ENCODE measurements at regions not wholly inside any gene's neighbourhood (a gene's known extent, or its start where the extent isn't known, plus 50 kb on each side); places are given as distances from the start of the nearest gene placed in this dataset.

DNA sequence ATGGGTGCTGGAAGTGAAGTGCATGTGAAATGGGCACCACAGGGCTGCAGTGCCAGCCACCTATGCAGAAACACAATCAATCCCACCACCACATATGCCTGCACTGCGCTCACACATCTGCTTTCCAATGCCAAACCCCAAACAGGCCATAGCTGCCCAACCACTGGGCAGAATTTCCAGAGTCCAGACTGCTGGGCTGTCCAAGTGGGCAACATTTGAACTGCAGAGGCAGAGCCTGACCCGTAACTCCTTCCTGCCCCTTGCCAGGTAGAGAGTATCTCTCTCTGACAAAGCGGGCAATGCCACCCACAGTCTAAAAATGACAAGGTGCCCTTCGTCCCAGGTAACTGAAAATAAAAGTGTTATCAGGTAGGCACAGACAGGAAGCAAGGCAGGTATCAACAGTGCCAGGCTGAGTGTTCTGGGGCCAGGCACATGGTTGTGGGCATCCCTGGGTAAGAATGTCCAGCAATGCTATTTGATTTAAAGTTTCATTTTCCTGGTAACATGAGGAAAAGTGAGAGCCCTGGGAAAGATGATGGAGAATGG lies 79.5 kb downstream of the FOXA2 start:
- H3K9ac ChIP-seq (ENCODE audit: insufficient read length, low read depth) = no peak overlapping the region
- no peak for DNase-seq (ENCODE audit: low read depth, low spot score)
- TF ChIP-seq SUZ12 (IDR thresholded peaks at IDR 0.05; ENCODE audit: extremely low read depth, insufficient read depth, insufficient read length) (no peak), YY1 (IDR thresholded peaks at IDR 0.05; ENCODE audit: insufficient read depth, insufficient read length) (no peak), ZNF274 (IDR thresholded peaks at IDR 0.05; ENCODE audit: low read depth, low read length) (no peak)
- no peak overlapping the region for H3K4me3 ChIP-seq (ENCODE audit: insufficient read length, low read depth)
- H3K27me3 ChIP-seq (ENCODE audit: insufficient read depth, insufficient read length) = no peaks in the 10 kb centered on the region
- H3K36me3 ChIP-seq (ENCODE audit: insufficient read depth, insufficient read length, low read length) = no peaks in the 10 kb centered on the region
- H3K4me1 ChIP-seq (ENCODE audit: insufficient read depth, insufficient read length) = no peaks in the 10 kb centered on the region
- no peaks in the 10 kb centered on the region for H3K9me3 ChIP-seq (ENCODE audit: insufficient read depth, low read length)

DNA sequence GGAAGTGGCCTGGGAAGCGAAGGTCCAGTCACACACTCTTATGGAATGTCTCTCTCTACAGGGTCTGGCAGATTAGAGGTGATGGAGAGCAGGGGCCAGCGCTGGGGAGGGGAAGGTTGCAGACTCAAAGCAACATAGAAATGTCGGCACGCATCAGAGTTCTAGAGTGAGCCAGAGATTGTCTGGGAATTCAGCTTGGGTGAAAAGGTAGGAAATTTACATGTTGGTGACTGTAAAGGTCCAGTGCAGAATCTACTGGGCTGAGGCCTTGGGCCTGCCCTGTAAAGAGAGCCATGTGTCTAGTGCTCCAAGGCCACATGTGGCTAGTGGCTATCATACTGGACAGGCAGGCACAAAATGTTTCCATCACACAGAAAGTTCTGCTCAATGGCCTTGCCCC lies 80.8 kb downstream of the FOXA2 start:
- TF ChIP-seq YY1 (IDR thresholded peaks at IDR 0.05; ENCODE audit: insufficient read depth, insufficient read length) = no peak
- TF ChIP-seq ZNF274 (IDR thresholded peaks at IDR 0.05; ENCODE audit: low read depth, low read length) = no peak
- TF ChIP-seq SUZ12 (IDR thresholded peaks at IDR 0.05; ENCODE audit: extremely low read depth, insufficient read depth, insufficient read length) = no peak
- no peak overlapping the region for H3K9ac ChIP-seq (ENCODE audit: insufficient read length, low read depth)
- no peak for DNase-seq (ENCODE audit: low read depth, low spot score)

DNA sequence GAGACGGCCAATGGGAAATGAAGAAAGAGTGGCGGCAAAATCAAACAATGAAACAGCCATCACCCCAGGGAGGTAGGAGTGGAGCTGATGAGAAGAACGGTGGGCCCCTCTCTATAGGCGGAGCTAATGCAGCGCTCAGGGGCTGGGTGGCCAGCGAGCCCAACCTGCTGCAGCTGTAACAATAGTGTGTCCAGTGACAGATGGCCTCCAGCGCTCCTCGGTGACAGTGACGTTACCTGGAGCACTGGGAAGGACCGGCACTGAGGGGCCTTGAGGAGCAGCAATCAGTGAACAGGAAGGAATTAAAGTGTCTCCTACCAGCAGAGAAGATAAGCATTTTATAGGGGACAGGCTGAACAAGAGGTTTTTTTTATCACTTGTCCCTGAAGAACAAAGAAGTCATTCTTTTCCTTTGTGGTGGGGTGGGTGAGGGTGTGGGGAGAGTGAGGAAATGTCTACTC lies 81.6 kb downstream of the FOXA2 start:
- Histone ChIP-seq H3K9ac (ENCODE audit: insufficient read length, low read depth) (no peak overlapping the region), H3K27me3 (ENCODE audit: insufficient read depth, insufficient read length) (no peaks in the 10 kb centered on the region), H3K36me3 (ENCODE audit: insufficient read depth, insufficient read length, low read length) (no peaks in the 10 kb centered on the region), H3K4me1 (ENCODE audit: insufficient read depth, insufficient read length) (no peaks in the 10 kb centered on the region), H3K4me3 (ENCODE audit: insufficient read length, low read depth) (no peak overlapping the region), H3K9me3 (ENCODE audit: insufficient read depth, low read length) (no peaks in the 10 kb centered on the region)
- TF ChIP-seq YY1 (IDR thresholded peaks at IDR 0.05; ENCODE audit: insufficient read depth, insufficient read length) = no peak
- no peak for TF ChIP-seq ZNF274 (IDR thresholded peaks at IDR 0.05; ENCODE audit: low read depth, low read length)
- no peak for TF ChIP-seq SUZ12 (IDR thresholded peaks at IDR 0.05; ENCODE audit: extremely low read depth, insufficient read depth, insufficient read length)
- DNase-seq (ENCODE audit: low read depth, low spot score) = no peak

More for the DNA sequence above, 80.8 kb downstream of the FOXA2 start:
- Histone ChIP-seq H3K4me3 (ENCODE audit: insufficient read length, low read depth) (no peak overlapping the region), H3K9me3 (ENCODE audit: insufficient read depth, low read length) (no peaks in the 10 kb centered on the region), H3K4me1 (ENCODE audit: insufficient read depth, insufficient read length) (no peaks in the 10 kb centered on the region), H3K36me3 (ENCODE audit: insufficient read depth, insufficient read length, low read length) (no peaks in the 10 kb centered on the region), H3K27me3 (ENCODE audit: insufficient read depth, insufficient read length) (no peaks in the 10 kb centered on the region)

DNA sequence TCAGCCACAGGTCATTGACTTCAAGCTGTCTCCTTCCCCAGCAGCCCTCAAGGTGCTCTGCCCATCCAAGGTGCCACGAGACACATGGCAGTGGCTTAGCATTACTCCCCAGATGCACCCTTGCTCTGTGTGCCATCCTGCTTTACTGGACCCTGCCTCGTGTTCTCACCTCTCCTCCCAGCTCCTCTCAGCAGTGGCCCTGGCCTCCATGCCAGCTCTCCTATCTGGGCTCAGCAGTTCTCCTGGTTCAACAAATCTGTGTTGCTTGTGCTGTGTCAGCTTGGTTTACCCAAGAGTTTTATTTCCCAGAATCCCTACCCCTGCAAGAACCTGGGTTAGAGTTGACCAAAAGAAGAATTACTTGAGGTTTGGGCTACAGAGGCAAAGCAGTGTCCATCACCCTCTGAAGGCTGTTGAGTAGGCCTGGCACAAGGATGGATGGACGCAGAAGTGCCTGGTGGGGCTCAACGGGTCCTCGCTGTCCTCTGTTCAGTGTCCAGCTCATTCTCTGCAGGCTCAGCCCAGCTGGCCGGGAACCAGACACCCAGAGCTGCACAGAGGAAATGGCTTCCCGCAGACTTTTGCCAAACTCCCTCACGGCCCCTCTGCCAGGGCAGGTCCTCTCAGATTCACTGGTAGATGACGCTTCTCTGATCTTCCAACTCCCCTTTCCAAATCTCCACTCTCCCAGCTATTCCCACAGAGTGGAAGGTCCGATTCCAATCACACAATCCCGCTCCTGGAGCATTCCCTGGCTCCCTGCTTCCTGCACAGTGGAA lies 82.6 kb downstream of the FOXA2 start:
- TF ChIP-seq ZNF274 (IDR thresholded peaks at IDR 0.05; ENCODE audit: low read depth, low read length) (no peak), SUZ12 (IDR thresholded peaks at IDR 0.05; ENCODE audit: extremely low read depth, insufficient read depth, insufficient read length) (no peak), YY1 (IDR thresholded peaks at IDR 0.05; ENCODE audit: insufficient read depth, insufficient read length) (no peak)
- Histone ChIP-seq H3K9me3 (ENCODE audit: insufficient read depth, low read length) (no peaks in the 10 kb centered on the region), H3K4me3 (ENCODE audit: insufficient read length, low read depth) (no peak overlapping the region), H3K36me3 (ENCODE audit: insufficient read depth, insufficient read length, low read length) (no peaks in the 10 kb centered on the region), H3K9ac (ENCODE audit: insufficient read length, low read depth) (no peak overlapping the region), H3K27me3 (ENCODE audit: insufficient read depth, insufficient read length) (no peaks in the 10 kb centered on the region), H3K4me1 (ENCODE audit: insufficient read depth, insufficient read length) (no peaks in the 10 kb centered on the region)
- DNase-seq (ENCODE audit: low read depth, low spot score) = no peak

DNA sequence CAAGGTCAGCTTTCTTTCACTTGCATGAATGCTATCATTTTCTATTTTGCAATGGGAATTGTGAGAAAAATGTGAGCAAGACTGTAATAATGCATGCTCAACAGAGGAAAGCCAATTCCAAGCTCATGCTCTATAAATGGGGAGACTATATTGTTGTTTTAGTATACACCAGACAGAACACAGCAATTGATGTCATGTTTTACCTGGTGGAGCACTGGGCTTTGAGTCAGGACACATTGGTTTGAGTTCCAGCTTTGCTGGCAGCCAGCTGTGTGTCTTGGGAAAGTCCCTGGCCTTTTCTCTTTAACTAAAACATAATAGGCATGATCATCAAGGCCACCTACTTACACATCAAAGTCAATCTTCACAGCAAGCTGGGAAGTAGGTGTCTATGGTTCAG lies 83.3 kb downstream of the FOXA2 start:
- Histone ChIP-seq H3K9ac (ENCODE audit: insufficient read length, low read depth) (no peak overlapping the region), H3K36me3 (ENCODE audit: insufficient read depth, insufficient read length, low read length) (no peaks in the 10 kb centered on the region), H3K9me3 (ENCODE audit: insufficient read depth, low read length) (no peaks in the 10 kb centered on the region), H3K4me3 (ENCODE audit: insufficient read length, low read depth) (no peak overlapping the region), H3K4me1 (ENCODE audit: insufficient read depth, insufficient read length) (no peaks in the 10 kb centered on the region), H3K27me3 (ENCODE audit: insufficient read depth, insufficient read length) (no peaks in the 10 kb centered on the region)
- TF ChIP-seq ZNF274 (IDR thresholded peaks at IDR 0.05; ENCODE audit: low read depth, low read length) (no peak), SUZ12 (IDR thresholded peaks at IDR 0.05; ENCODE audit: extremely low read depth, insufficient read depth, insufficient read length) (no peak), YY1 (IDR thresholded peaks at IDR 0.05; ENCODE audit: insufficient read depth, insufficient read length) (no peak)
- no peak for DNase-seq (ENCODE audit: low read depth, low spot score)

DNA sequence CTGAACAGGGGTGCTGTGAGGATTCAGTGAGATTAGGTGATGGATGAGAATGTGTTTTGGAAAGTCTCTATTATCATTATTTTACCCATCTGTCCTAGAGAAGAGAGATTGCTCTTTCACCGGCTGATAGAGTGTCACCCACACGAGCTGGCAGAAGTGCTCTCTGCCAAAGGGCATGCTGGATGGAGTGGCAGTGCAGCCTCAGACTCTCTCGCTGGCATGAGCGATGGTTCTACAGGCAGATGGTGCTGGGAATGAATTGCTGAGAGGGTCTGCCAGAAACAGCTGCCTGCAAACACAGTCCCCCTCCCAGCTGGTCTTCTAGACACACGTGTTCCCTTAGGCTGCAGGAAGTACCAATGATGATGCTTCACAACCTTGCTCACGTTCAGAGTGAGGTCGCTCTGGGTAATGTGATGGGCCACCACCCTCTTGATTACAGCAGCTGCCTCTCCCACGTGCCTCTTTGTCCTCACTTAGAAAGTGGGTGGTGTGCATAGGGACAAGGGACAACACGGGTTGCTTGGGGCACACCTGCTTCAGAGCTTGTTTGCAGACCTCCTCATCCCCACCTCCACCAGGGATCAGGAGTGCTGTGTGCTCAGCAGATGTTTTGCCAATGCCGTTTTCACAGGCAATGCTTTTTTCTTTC lies 84.7 kb downstream of the FOXA2 start:
- Histone ChIP-seq H3K9me3 (ENCODE audit: insufficient read depth, low read length) (no peaks in the 10 kb centered on the region), H3K4me3 (ENCODE audit: insufficient read length, low read depth) (no peak overlapping the region), H3K36me3 (ENCODE audit: insufficient read depth, insufficient read length, low read length) (no peaks in the 10 kb centered on the region), H3K4me1 (ENCODE audit: insufficient read depth, insufficient read length) (no peaks in the 10 kb centered on the region), H3K27me3 (ENCODE audit: insufficient read depth, insufficient read length) (no peaks in the 10 kb centered on the region), H3K9ac (ENCODE audit: insufficient read length, low read depth) (no peak overlapping the region)
- no peak for TF ChIP-seq YY1 (IDR thresholded peaks at IDR 0.05; ENCODE audit: insufficient read depth, insufficient read length)
- no peak for TF ChIP-seq SUZ12 (IDR thresholded peaks at IDR 0.05; ENCODE audit: extremely low read depth, insufficient read depth, insufficient read length)
- TF ChIP-seq ZNF274 (IDR thresholded peaks at IDR 0.05; ENCODE audit: low read depth, low read length) = no peak
- DNase-seq (ENCODE audit: low read depth, low spot score) = no peak

DNA sequence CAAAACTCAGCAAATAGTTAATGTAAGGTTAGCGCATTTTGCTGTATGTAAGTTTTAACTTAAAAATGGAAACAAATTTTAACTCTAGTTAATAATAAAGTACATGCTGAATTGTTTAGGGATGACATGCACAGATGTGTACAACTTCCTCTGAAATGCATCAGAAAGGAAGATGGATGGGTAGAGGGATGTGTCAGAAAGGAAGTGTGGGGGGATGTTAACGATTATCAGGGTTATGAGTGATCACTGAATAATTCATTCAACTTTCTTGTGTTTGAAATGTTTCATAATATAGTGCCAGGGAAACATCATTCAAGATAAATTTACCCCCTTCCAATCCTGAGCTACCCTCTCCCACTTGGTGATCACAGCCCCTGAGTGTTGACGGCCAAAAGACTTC lies 87.6 kb downstream of the FOXA2 start:
- Histone ChIP-seq H3K9ac (ENCODE audit: insufficient read length, low read depth) (no peak overlapping the region), H3K4me1 (ENCODE audit: insufficient read depth, insufficient read length) (no peaks in the 10 kb centered on the region), H3K36me3 (ENCODE audit: insufficient read depth, insufficient read length, low read length) (no peaks in the 10 kb centered on the region), H3K9me3 (ENCODE audit: insufficient read depth, low read length) (no peaks in the 10 kb centered on the region), H3K4me3 (ENCODE audit: insufficient read length, low read depth) (no peak overlapping the region), H3K27me3 (ENCODE audit: insufficient read depth, insufficient read length) (no peaks in the 10 kb centered on the region)
- no peak for TF ChIP-seq SUZ12 (IDR thresholded peaks at IDR 0.05; ENCODE audit: extremely low read depth, insufficient read depth, insufficient read length)
- TF ChIP-seq YY1 (IDR thresholded peaks at IDR 0.05; ENCODE audit: insufficient read depth, insufficient read length) = no peak
- no peak for TF ChIP-seq ZNF274 (IDR thresholded peaks at IDR 0.05; ENCODE audit: low read depth, low read length)
- DNase-seq (ENCODE audit: low read depth, low spot score) = no peak
